Ishikawa (cell line): ENCODE measurements at regions not wholly inside any gene's neighbourhood (a gene's known extent, or its start where the extent isn't known, plus 50 kb on each side); places are given as distances from the start of the nearest gene placed in this dataset.

Experiments
- CEBPB ChIP-seq: IDR thresholded peaks from 2 replicates; pipeline ENCODE4 v1.6.1; 2012
- CREB1 ChIP-seq: IDR thresholded peaks from 2 replicates; pipeline ENCODE4 v1.6.1; 2012; ENCODE audit warnings: low read depth
- EGR1 ChIP-seq: IDR thresholded peaks from 2 replicates; pipeline ENCODE4 v1.6.1; 2012
- EP300 ChIP-seq: IDR thresholded peaks from 2 replicates; pipeline ENCODE4 v1.6.1; 2012; ENCODE audit warnings: borderline replicate concordance
- FOXM1 ChIP-seq: IDR thresholded peaks from 2 replicates; pipeline ENCODE4 v1.6.1; 2012; ENCODE audit warnings: low read depth, borderline replicate concordance
- NFIC ChIP-seq: IDR thresholded peaks from 2 replicates; pipeline ENCODE4 v1.6.1; 2012
- RAD21 ChIP-seq: IDR thresholded peaks from 2 replicates; pipeline ENCODE4 v1.6.1; 2012; ENCODE audit warnings: low read depth
- TAF1 ChIP-seq: IDR thresholded peaks from 2 replicates; pipeline ENCODE4 v1.6.1; 2012; ENCODE audit warnings: low read depth, mild to moderate bottlenecking
- TCF12 ChIP-seq: IDR thresholded peaks from 2 replicates; pipeline ENCODE4 v1.6.1; 2012; ENCODE audit warnings: low read depth
- YY1 ChIP-seq: IDR thresholded peaks from 2 replicates; pipeline ENCODE4 v1.6.1; 2012; ENCODE audit warnings: low read depth
- ZBTB7A ChIP-seq: IDR thresholded peaks from 2 replicates; pipeline ENCODE4 v1.6.1; 2012; ENCODE audit warnings: low read depth
- TF ChIP-seq, protein P1 (sequence below): IDR thresholded peaks from 2 replicates; pipeline ENCODE4 v1.6.1; 2012
- TF ChIP-seq, protein P2 (sequence below): IDR thresholded peaks from 2 replicates; pipeline ENCODE4 v1.6.1; 2012

DNA sequence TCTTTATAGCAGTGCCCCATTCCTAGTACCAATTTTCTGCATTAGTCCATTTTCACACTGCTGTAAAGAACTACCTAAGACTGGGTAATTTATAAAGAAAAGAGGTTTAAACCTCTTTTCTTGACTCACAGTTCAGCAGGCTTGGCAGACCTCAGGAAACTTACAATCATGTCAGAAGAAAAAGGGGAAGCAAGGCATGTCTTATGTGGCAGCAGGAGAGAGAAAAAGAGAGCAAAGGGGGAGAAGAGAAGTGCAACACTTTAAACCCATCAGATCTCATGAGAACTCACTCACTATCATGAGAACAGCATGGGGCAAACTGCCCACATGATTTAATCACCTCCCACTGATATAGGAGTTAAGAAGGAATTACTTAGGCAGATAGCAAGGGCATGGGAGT, 101.6 kb upstream of the PLEKHG7 start:
- TF ChIP-seq EP300 (no peak), FOXM1 (no peak), EGR1 (no peak), TAF1 (no peak), RAD21 (no peak), YY1 (no peak), CREB1 (no peak), CEBPB (no peak), TCF12 (no peak), NFIC (no peak), ZBTB7A (no peak)
- TF ChIP-seq, protein P1, sequence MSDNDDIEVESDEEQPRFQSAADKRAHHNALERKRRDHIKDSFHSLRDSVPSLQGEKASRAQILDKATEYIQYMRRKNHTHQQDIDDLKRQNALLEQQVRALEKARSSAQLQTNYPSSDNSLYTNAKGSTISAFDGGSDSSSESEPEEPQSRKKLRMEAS, result no peak
- TF ChIP-seq, protein P2, sequence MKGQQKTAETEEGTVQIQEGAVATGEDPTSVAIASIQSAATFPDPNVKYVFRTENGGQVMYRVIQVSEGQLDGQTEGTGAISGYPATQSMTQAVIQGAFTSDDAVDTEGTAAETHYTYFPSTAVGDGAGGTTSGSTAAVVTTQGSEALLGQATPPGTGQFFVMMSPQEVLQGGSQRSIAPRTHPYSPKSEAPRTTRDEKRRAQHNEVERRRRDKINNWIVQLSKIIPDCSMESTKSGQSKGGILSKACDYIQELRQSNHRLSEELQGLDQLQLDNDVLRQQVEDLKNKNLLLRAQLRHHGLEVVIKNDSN, result no peak
